ENCODE measurements at regions not wholly inside any gene's neighbourhood (a gene's known extent, or its start where the extent isn't known, plus 50 kb on each side); places are given as distances from the start of the nearest gene placed in this dataset.

GRCh38 chr2:180846756-180847472 is 133.5 kb upstream of the UBE2E3 start:
- Histone ChIP-seq H3K23ac (ENCODE audit: low read depth, low read length) (no peak overlapping the region), H2BK20ac (ENCODE audit: low read depth, low read length) (no peak overlapping the region), H3K27ac (ENCODE audit: insufficient read depth, low read length) (no peak overlapping the region), H3K14ac (replicated peaks; ENCODE audit: low read depth, low read length) (no peak overlapping the region), H3K9me3 (ENCODE audit: control insufficient read depth, insufficient read depth, low read length) (no peaks in the 10 kb centered on the region), H3K9me1 (ENCODE audit: insufficient read depth, low read length) (no peaks in the 10 kb centered on the region), H3K4me3 (ENCODE audit: insufficient read depth, low read depth, low read length) (no peak overlapping the region), H3K56ac (ENCODE audit: extremely low read depth, insufficient read depth, low read length) (no peak overlapping the region), H2AK9ac (replicated peaks; ENCODE audit: low read depth, low read length, poor library complexity) (no peak overlapping the region), H3K4me2 (ENCODE audit: low read depth, low read length) (no peak overlapping the region), H4K8ac (ENCODE audit: low read depth in 2 of 2, low read length in 2 of 2) (no peak overlapping the region), H2BK120ac (ENCODE audit: low read depth, low read length) (no peak overlapping the region), H3K27me3 (ENCODE audit: control insufficient read depth, insufficient read depth, low read length) (no peaks in the 10 kb centered on the region), H2BK15ac (ENCODE audit: low read depth, low read length) (no peak overlapping the region), H3K4ac (ENCODE audit: low read depth, low read length) (no peak overlapping the region), H3K36me3 (ENCODE audit: control insufficient read depth, insufficient read depth, low read length) (no peaks in the 10 kb centered on the region), H3K9ac (ENCODE audit: low read depth, low read length) (no peak overlapping the region), H3K4me1 (ENCODE audit: control insufficient read depth, insufficient read depth, low read length) (no peaks in the 10 kb centered on the region), H3K18ac (ENCODE audit: low read depth, low read length) (no peak overlapping the region), H3K79me1 (ENCODE audit: low read depth in 1 of 2, low read length in 2 of 2) (no peaks in the 10 kb centered on the region), H2AK5ac (ENCODE audit: low read depth, low read length) (no peak overlapping the region), H4K5ac (ENCODE audit: low read depth, low read length) (no peak overlapping the region), H2AFZ (replicated peaks; ENCODE audit: low read length, poor library complexity) (no peak overlapping the region), H2BK5ac (ENCODE audit: low read depth, low read length, poor library complexity, severe bottlenecking) (no peak overlapping the region), H4K91ac (ENCODE audit: insufficient read depth, low read depth, low read length) (no peak overlapping the region), H4K20me1 (ENCODE audit: insufficient read depth, low read length) (no peaks in the 10 kb centered on the region)
- POLR2A ChIA-PET (ENCODE audit: unreplicated experiment): interaction anchor here (0.7 kb wide), 1 partner anchor 940 kb away, joined by 3 read pairs; no protein-coding TSS in a partner anchor
- DNase-seq: no peak
- TF ChIP-seq, protein P1, sequence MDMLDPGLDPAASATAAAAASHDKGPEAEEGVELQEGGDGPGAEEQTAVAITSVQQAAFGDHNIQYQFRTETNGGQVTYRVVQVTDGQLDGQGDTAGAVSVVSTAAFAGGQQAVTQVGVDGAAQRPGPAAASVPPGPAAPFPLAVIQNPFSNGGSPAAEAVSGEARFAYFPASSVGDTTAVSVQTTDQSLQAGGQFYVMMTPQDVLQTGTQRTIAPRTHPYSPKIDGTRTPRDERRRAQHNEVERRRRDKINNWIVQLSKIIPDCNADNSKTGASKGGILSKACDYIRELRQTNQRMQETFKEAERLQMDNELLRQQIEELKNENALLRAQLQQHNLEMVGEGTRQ (IDR thresholded peaks at IDR 0.05; ENCODE audit: low read depth, low read length): no peak
- TF ChIP-seq NFE2L2 (IDR thresholded peaks at IDR 0.05; ENCODE audit: low read depth, low read length): no peak
- no peak for TF ChIP-seq RCOR1 (IDR thresholded peaks at IDR 0.05; ENCODE audit: insufficient replicate concordance, low read length)
- dilution Hi-C loops (cut with HindIII; ENCODE audit: low sequenced_read_pairs, unreplicated experiment) (no loop called here), in situ Hi-C loops (cut with MboI; ENCODE audit: low sequenced_read_pairs) (no loop called here), intact Hi-C loops (cut with micrococcal nuclease) (no loop called here)
- CTCF ChIA-PET: no interaction called here
- no TSS peak for BruUV-seq (replicated peaks)
- no peak for ATAC-seq (ENCODE audit: low read depth)
- no CpG with 5 or more reads among the region's 3 CpGs for WGBS, 2 experiments (ENCODE audit: extremely low coverage in 2 of 2, insufficient read length in 1 of 2)
